GM20000 (cell line): ENCODE measurements at regions not wholly inside any gene's neighbourhood (a gene's known extent, or its start where the extent isn't known, plus 50 kb on each side); places are given as distances from the start of the nearest gene placed in this dataset.

Experiments
- DNase-seq: peaks from one replicate; pipeline ENCODE4 v3.0.0; 2012; ENCODE audit warnings: low spot score
- TF ChIP-seq, protein P1 (sequence below): IDR thresholded peaks from 2 replicates; pipeline ENCODE4 v1.5.1; 2012; ENCODE audit warnings: mild to moderate bottlenecking, control low read depth; ENCODE audit errors: extremely low read depth, missing control alignments

DNA sequence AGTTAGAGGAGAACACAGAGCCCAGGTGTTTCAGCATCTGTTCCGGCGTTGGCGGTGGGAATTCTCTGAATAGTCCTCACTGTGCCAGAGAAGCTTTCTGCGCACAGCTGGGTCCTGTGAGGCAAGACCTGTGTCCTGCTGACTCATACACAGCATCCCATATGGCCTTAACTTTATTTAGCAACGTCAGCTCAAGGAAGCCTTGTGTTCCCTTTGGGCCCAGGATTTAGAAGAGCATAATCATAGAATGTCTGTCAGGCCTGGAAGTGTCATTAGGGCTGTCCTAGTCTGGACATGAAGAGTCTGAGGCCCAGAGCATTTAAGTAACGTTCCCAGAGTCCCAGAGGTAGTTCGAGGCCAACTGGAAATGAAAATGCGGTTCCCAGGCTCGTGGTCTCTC, 188.6 kb upstream of the DMRT1 start:
- no peak for DNase-seq
- TF ChIP-seq, protein P1, sequence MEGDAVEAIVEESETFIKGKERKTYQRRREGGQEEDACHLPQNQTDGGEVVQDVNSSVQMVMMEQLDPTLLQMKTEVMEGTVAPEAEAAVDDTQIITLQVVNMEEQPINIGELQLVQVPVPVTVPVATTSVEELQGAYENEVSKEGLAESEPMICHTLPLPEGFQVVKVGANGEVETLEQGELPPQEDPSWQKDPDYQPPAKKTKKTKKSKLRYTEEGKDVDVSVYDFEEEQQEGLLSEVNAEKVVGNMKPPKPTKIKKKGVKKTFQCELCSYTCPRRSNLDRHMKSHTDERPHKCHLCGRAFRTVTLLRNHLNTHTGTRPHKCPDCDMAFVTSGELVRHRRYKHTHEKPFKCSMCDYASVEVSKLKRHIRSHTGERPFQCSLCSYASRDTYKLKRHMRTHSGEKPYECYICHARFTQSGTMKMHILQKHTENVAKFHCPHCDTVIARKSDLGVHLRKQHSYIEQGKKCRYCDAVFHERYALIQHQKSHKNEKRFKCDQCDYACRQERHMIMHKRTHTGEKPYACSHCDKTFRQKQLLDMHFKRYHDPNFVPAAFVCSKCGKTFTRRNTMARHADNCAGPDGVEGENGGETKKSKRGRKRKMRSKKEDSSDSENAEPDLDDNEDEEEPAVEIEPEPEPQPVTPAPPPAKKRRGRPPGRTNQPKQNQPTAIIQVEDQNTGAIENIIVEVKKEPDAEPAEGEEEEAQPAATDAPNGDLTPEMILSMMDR = no peak

DNA sequence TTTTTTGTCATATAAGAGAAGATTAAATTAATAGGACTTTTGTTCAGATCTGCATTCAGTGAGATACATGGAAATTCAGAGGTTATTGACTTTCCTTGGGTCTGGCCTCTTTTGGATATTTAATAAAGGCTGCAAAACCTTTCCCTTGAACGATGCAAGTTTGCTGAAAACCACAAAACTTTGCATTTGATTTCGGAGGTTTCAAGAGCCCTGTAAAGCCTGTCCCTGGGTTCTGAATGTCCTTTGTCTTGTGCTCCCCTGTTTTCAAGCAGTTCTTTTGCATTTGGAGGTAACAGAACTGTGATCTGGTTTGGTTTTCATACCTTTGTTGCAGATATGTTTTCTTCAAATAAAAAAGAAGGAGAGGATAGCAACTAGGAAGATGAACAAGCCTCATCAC, 188.1 kb upstream of the DMRT1 start:
- TF ChIP-seq, protein P1 = no peak
- no peak for DNase-seq

DNA sequence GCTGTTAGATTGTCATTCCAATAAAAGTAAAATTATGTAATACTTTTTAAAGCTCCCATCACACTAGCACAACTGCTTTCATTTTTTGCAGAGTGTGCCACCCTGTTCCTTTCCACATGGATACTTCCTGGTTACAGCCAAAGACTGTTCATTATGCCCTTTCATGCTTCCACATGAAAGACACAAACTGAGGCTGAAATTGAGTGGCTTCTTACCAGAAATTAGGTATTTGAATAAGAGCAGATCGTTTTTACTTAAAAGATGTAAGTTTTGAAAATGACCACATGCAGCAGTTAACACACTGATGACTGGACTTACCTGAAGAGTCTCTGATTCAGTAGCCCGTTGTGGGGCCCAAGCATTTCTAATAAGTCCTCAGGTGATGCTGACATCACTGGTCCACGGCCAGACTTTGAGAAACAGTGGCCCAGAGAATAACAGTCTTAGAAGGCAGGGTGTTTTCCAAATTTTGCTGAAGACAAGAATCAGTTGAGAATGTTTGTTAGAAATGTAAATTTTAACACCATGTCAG, 187.6 kb upstream of the DMRT1 start:
- no peak for DNase-seq
- TF ChIP-seq, protein P1 = no peak

DNA sequence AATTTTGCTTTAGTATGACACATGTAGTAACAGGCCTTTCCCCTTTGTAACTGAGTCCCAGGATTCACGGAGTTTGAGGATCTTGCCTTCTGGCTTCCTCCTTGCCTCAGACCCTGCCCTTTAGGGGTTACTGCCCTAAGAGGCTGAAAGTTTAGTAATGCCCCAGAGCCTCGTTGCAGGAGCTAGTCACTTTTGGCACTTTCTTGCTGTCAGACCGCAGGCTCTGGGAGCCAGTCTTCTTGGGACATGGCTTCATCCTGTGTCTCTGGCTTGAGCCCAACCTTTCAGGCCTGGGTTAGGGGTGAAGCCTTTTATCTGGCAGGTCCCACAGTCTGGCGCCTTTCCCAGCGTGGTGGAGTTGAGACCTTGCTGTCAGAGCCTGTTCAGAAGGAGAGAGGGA, 185.6 kb upstream of the DMRT1 start:
- TF ChIP-seq, protein P1 = no peak

DNA sequence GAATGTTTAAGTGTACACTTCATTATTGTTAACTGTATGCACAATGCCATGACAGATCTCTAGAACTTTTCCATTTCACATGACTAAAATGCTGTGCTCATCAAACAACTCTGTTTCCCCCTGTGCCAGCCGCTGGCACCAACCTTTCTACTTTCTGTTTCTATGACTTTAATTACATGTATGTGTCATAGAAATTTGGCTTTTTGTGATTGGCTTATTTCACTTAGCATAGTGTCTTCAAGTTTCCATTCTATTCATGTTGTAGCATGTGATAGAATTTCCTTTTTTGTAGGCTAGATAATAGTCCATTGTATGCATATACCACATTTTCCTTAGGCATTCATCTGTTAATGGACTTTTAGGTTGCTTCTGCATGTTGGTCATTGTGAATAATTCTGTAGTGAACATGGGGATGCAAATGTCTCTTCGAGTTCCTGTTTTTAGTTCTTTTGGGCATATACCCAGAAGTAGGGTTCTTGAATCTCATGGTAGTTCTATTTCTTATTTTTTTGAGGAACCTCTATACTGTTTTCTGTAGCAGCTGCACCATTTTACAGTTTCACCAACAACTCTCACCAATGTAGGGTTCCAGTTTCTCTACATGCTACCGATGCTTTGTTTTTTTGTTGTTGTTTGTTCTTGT, 184.4 kb upstream of the DMRT1 start:
- DNase-seq = no peak
- TF ChIP-seq, protein P1 = no peak

More for the DNA sequence above, 185.6 kb upstream of the DMRT1 start:
- no peak for DNase-seq

DNA sequence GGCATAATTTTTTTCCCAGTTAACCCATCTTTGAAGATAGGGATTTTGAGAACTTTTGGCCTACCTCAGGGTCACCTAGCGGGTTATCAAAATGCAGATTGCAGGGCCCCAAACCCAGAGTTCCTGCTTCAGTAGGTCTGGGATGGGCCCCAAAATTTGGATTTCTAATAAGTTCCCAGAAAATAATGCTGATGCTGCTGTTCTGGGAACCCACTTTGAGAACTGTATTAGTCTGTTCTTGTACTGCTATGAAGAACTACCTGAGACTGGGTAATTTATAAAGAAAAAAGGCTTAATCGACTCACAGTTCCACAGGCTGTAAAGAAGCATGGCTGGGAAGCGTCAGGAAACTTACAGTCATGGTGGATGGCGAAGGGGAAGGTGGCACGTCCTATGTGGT, 182.2 kb upstream of the DMRT1 start:
- TF ChIP-seq, protein P1 = no peak
- no peak for DNase-seq

DNA sequence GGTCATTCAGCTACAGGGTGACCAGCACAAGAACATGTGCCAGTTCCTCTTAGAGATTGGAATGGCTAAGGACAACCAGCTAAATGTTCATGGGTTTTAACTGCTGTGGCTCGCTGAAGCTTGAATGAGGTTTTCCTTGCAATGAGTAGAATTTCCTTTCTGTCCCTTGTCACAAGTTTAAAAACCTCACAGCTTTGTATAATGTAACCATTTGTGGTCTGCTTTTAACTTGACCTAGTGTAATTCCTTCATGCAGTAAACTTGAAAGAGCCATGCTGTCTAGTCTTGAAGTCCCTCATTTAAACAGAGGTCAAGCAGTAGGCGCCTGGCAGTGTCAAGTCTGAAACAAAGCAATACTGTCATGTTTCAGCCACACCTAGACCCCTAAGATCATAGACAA, 181.3 kb upstream of the DMRT1 start:
- TF ChIP-seq, protein P1 = no peak
- no peak for DNase-seq
